ENCODE measurements at regions not wholly inside any gene's neighbourhood (a gene's known extent, or its start where the extent isn't known, plus 50 kb on each side); places are given as distances from the start of the nearest gene placed in this dataset.

DNA sequence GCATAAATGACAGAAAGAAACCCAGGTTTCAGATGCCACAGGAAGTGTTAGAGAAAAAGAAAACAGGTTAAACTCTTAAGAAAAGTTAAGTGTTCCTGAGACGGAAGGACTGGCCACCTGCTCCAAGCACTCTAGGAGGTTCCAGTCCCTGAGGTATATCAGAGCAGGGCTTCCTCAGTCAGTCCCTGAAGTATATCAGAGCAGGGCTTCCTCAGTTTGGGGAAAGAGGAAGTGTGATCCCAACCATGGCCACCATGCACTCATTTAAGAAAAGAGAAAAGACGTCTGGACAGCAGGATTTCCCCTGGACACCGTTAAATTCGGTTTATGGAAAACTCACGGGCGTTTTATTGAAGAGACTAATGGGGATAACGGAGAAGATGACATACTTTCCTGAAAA is 133.4 kb upstream of the PFKP start:
- no peak for TF ChIP-seq EZH2 (IDR thresholded peaks at IDR 0.05; ENCODE audit: borderline replicate concordance, low read depth, low read length, severe bottlenecking)
- TF ChIP-seq, protein P1, sequence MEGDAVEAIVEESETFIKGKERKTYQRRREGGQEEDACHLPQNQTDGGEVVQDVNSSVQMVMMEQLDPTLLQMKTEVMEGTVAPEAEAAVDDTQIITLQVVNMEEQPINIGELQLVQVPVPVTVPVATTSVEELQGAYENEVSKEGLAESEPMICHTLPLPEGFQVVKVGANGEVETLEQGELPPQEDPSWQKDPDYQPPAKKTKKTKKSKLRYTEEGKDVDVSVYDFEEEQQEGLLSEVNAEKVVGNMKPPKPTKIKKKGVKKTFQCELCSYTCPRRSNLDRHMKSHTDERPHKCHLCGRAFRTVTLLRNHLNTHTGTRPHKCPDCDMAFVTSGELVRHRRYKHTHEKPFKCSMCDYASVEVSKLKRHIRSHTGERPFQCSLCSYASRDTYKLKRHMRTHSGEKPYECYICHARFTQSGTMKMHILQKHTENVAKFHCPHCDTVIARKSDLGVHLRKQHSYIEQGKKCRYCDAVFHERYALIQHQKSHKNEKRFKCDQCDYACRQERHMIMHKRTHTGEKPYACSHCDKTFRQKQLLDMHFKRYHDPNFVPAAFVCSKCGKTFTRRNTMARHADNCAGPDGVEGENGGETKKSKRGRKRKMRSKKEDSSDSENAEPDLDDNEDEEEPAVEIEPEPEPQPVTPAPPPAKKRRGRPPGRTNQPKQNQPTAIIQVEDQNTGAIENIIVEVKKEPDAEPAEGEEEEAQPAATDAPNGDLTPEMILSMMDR (IDR thresholded peaks at IDR 0.05; ENCODE audit: borderline replicate concordance, extremely low read depth, low read length, poor library complexity, severe bottlenecking), result no peak

All from DND-41 (cell line).